HG03139 (cell line): ENCODE measurements at regions not wholly inside any gene's neighbourhood (a gene's known extent, or its start where the extent isn't known, plus 50 kb on each side); places are given as distances from the start of the nearest gene placed in this dataset.
"Not testable (repeated sequence)": the region's sequence is repeated elsewhere in the genome, so short reads cannot be mapped to it uniquely, and the experiment has no call there.

Experiments used
- ATAC-seq: cut with Tn5 transposase; IDR thresholded peaks from one replicate; pipeline ENCODE4 v1.9.1; 2021; ENCODE audit not compliant: unreplicated experiment

- no peak for ATAC-seq
Observed at GRCh38 chr6:135647521-135647920, 150.0 kb upstream of the AHI1 start.

- peak; percentile 94 for ATAC-seq
Observed at GRCh38 chr6:135651964-135652755, 154.6 kb upstream of the AHI1 start.

- ATAC-seq = no peak
Observed at GRCh38 chr6:135655055-135655454, 157.5 kb upstream of the AHI1 start.

GRCh38 chr6:135657207-135657606 is 159.7 kb upstream of the AHI1 start:
- no peak for ATAC-seq

GRCh38 chr6:135658481-135658880 is 160.9 kb upstream of the AHI1 start:
- no peak for ATAC-seq

GRCh38 chr6:135658916-135659315 is 161.4 kb upstream of the AHI1 start:
- ATAC-seq = no peak

GRCh38 chr6:135664527-135664926 is 167.0 kb upstream of the AHI1 start:
- no peak for ATAC-seq

GRCh38 chr6:135665935-135666334 is 168.4 kb upstream of the AHI1 start:
- ATAC-seq = no peak

- ATAC-seq = no peak
Observed at GRCh38 chr6:135667691-135668455, 170.3 kb upstream of the AHI1 start.

GRCh38 chr6:135672256-135672655 is 174.7 kb upstream of the AHI1 start:
- no peak for ATAC-seq

GRCh38 chr6:135673501-135674309 is 176.2 kb upstream of the AHI1 start:
- no peak for ATAC-seq

- ATAC-seq = no peak
Observed at GRCh38 chr6:135675026-135675425, 176.5 kb upstream of the PDE7B start.

- no peak for ATAC-seq
Observed at GRCh38 chr6:135675862-135676261, 175.6 kb upstream of the PDE7B start.

- ATAC-seq = no peak
Observed at GRCh38 chr6:135680964-135681913, 170.3 kb upstream of the PDE7B start.

- no peak for ATAC-seq
Observed at GRCh38 chr6:135686784-135687301, 164.7 kb upstream of the PDE7B start.

- not testable (repeated sequence) for ATAC-seq
Observed at GRCh38 chr6:135688476-135688875, 163.0 kb upstream of the PDE7B start.

- no peak for ATAC-seq
Observed at GRCh38 chr6:135692426-135692825, 159.1 kb upstream of the PDE7B start.

- no peak for ATAC-seq
Observed at GRCh38 chr6:135693811-135694370, 157.6 kb upstream of the PDE7B start.

- ATAC-seq = no peak
Observed at GRCh38 chr6:135699705-135700104, 151.8 kb upstream of the PDE7B start.

- no peak for ATAC-seq
Observed at GRCh38 chr6:135701426-135701825, 150.1 kb upstream of the PDE7B start.
